IPS-NIHi11 (cell line): ENCODE measurements at regions not wholly inside any gene's neighbourhood (a gene's known extent, or its start where the extent isn't known, plus 50 kb on each side); places are given as distances from the start of the nearest gene placed in this dataset.

Source experiments
- DNase-seq: peaks from one replicate; pipeline ENCODE4 v3.0.0; 2012; ENCODE audit warnings: mixed read lengths, low spot score

DNA sequence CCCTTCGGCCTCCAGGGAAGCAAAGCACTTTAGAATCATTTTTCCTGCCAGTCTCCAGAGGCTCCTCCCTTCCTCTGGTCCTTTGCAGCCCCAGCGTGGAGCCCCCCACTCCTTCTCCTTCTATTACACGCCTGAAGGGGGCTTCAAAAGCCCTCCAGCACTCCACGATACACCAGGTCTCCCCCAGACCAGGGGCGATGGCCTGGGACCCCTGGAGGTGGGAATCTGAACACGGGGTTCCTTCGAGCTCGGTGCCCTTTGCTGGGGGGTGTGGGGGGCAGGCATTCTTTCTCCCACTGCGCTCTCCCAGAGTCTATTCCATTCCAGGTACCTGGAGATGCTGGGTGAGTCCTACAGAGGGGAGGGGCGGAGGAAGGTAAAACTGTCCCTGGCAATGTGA is 97.6 kb downstream of the HMX1 start:
- no peak for DNase-seq

DNA sequence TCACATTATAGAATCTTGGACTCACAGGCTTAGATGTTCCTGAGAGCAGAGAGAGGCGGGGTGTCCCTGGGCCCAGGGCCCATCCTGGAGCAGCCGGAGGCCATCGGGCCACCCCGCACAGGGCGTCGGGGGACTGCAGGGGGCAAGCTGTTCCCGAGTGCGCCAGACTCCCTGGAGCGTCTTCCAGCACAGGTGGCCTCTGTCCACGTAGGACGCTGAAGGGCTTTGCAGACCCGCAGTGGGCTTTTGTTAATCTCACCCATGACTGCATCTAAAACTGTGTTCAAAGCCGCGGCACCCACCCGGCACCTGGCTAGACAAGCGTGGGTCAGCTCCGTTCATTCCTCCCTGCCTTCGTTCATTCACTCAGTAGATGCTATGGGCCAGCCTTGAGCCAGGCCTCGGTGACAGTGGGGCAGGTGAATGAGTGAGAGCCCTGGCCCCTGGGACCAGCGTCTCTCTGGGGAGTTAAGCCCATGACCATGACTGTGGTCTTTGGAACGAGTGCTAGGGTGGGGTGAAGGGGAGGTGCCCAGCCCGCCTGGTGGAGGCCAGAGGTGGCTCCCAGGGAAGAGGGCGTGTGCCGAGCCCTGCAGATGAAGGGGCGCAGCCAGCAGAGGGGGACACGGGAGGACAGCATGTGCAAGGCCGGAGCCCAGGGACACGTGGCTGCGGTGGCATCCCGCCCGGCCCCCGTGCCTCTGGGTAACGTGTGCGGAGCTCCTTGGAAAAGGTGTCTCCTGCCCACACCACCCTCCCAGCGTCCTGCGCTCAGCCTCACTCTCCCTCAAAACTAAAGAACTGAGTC is 98.3 kb downstream of the HMX1 start:
- DNase-seq, result no peak

DNA sequence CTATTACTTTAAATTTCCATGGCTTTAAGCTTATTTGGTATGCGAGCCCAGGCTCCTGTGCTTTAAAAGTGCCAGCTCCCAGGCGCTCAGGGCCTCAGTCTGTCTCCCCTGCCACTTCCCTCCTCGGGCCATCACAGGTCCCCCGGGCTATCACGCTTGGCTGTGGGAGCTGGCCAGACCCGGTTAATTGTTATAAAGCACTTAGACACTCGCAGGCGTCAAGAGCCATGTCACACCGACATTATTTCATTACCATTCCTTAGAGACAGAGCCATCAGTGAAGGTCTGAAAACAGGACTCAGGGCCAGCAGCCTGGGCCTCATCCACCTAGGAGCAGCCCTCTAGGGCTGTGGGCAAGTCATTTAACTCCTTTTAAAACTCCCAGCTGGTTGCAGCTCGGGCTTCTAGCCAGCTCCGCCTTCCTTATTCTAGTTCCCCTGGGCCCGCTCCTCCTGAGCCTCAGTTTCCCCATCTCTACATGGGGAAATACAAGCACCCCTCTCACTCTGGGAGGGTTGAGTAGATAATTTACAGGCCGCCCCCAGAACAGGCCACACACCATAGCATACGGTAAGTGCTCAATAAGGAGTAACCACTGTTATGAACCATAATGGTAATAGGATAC is 99.0 kb downstream of the HMX1 start:
- no peak for DNase-seq

DNA sequence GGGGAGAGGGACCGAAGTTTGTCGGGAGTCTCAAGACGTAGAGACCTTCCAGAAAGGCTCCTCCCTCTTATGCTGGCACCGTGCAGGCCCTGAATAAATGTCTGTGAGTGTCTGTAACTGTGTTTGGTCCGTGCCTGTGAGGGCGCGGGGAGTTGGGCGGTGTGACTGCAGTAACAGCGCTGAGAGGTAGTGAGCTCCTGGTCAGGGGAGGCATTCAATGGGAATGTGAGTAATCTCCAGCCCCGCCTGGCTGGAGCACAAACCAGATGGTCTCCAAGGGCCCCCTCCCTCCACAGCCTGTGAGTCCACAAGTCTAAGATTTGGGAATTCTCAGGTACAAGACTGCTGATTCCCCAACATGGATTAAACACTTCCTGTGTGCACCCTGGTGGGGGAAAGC is 100.0 kb downstream of the HMX1 start:
- DNase-seq, result no peak

DNA sequence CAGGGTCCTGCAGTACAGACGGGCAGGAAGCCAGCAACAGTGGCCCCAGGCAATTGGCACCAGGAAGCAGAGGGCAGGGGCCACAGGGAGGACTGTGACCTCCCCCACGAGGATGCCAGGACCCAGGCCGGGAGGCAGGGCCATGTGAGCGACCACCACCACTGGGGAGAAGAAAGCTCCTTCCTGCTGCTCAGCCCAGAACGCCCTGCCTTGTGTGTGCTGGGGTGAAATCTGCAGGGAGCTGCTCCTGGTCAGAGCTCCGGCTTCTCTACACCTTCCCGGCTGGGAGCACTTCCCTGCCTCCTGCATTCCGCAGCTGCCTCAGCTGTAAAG is 100.4 kb downstream of the HMX1 start:
- DNase-seq, result no peak

DNA sequence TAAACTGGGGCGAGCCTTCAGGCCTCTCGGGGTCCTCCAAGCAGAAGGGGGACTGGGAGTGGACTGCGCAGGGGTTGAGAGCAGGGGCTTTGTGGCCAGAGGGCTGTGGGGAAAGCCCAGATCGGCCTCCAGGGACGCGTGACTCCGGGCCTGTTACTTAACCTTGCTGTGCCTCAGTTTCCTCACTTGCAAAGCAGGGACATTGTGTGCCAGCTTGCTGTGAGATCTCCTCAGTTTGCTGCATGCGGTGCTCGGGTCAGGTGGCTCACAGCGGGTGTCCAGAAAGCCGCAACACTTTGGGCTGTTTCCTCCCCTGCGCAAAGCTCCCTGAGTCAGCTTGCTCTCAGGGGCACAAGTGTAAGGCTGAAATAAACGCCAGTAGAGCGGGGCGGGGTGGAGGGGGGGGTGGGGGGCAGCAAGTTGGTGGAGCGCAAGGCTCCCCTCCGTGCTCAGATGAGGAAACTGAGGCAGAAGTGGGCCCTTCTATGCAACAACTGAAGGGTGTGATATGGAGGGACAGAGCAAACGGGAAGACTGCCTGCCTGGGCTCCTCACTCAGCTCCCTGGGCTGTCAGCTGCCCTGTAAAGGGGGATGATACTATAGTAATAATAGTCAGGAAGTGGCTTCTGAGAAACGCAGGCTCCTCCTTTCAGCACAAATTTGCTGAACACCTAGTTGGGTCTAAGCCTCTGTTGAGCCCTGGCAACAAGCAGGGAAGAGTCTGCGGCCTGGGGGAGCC is 101.0 kb downstream of the HMX1 start:
- no peak for DNase-seq

DNA sequence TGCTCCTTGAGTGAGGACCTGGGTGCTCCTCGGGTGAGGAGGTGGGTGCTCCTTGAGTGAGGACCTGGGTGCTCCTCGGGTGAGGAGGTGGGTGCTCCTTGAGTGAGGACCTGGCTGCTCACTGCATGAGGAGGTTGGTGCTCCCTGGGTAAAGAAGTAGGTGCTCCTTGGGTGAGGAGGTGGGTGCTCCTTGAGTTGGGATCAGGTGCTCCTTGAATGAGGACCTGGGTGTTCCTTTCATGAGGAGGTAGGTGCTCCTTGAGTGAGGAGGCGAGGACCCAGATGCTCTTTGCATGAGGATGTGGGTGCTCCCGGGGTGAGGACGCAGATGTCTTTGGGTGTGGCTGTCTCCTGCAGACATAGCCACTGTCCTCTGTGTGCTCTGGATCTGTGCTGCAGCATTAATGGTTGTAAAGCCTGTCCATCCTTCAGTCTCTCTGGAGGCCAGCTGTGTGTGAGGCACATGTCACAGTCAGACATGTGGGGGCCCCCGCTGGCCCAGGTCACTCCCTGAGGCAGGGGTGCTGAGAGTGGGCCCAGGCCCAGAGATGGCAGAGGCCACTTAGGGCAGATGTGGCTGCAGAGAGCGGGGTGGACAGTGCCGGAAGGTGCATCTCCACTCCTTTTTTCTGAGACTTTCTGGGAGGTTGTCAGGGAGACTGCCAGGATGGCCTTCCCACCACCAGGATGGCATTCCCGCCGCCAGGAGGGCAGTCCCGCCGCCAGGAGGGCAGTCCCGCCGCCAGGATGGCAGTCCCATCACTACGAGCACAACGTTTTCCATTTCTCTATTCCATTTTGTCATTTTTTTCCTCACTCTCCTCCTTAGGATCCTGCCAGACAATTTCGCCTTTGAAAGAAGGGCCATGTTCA is 101.8 kb downstream of the HMX1 start:
- DNase-seq, result no peak

DNA sequence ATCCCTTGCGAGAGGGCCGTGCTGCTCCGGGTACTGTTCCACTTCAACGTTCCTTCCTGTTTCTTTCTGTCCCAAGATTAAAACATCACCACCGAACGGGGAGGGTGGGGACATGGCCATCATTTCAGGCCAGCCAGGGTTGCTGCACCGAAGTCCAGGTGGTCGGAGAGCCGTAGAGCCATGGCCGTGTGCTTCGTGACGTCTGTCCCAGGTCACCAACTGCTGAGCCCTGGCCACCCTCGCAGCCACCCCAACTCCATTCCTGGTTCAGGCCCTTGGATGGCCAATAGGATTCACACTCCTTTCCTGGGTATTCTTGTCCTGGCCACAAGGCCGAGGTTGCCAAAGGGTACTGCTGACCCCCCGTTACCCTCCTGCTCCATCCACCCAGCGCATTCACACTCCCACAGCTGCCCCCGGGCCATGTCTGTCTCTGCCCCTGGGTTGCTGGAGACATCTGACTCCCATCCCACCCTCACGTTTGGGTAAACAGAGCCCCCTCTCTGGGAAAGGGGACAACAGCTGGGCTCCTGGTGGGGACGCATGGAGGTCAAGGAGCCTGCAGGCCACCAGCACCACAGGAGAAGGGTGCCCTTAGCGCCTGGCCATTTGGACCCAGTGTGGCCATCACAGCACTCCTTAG is 103.2 kb downstream of the HMX1 start:
- no peak for DNase-seq

DNA sequence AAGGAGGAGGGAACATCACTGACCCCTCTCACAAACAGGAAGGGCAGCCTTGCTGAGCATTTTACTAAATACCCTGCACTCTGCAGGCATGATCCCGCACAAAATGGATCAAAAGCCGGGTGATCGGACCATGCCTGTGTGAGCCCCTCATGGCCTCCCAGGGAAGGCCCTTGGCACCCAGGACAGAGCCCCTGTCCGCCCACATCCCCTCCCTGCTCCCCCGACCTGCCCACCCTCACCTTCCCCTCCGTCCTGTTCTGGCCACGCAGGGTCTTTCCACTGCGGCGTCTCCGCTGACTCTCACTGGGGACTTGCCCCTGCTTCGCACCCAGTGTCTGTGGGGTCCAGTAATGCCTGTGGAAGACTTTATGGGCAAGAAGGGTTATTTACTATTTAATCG is 105.0 kb downstream of the HMX1 start:
- no peak for DNase-seq

DNA sequence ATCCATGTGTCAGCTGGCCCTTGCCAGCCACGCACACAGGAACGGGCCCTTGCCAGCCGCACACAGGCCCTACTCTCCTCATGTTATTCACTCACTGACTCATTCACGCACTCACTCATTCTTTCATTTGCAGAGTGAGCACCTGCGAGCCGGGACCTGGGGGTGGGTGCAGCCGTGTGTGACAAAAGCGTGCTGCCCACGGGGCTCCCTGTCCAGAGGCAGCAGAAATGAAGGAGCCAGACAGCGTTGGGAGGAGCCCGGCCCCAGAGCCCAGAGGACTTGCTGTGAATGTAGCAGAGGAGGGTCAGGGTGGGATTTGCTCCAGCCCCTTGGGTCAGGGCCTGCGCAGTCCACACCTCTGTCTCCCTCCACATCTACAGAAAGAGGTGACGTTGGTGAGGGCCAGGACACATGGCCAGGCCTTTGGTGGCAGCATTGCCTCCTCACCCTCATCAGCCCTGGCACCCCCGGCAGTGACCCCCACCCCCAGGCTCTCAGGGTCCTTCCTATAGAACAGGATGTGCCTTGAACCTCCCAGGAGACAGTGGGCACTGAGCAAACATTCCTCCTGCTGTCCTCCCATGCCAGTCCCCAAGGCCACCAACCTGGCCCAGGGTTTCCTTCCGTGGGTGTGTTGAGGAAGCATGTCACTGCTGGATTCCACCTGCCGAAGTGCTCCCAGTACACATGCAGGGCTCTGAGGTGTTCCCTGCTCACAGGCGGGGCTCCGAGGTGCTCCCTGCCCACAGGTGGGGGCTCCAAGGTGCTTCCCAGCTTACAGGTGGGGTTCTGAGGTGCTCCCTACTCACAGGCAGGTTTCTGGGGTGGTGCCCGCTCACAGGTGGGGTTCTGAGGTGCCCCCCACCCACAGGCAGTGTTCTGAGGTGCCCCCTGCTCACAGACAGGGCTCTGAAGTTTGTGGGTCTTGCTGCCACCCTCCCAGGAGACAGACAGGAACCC is 105.7 kb downstream of the HMX1 start:
- no peak for DNase-seq

DNA sequence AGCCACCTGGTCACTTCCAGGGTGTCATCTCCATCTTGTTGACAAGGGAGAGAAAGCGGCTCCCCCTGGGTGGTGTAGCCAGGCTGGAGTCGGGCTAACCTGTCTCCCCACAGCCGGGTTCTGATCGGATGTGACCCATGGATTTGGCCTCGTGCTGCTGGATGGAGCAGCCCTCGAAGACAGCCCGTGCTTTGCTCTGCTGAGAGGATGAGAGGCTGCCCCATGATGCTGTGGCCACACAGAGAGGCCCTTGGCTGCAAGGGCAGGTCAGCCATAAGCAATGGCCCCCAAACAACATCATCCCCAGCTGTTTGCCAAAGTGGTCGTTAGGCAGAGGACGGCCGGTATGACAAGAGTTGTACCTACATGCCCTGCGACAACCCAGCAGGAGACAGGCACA is 106.6 kb downstream of the HMX1 start:
- DNase-seq, result no peak

DNA sequence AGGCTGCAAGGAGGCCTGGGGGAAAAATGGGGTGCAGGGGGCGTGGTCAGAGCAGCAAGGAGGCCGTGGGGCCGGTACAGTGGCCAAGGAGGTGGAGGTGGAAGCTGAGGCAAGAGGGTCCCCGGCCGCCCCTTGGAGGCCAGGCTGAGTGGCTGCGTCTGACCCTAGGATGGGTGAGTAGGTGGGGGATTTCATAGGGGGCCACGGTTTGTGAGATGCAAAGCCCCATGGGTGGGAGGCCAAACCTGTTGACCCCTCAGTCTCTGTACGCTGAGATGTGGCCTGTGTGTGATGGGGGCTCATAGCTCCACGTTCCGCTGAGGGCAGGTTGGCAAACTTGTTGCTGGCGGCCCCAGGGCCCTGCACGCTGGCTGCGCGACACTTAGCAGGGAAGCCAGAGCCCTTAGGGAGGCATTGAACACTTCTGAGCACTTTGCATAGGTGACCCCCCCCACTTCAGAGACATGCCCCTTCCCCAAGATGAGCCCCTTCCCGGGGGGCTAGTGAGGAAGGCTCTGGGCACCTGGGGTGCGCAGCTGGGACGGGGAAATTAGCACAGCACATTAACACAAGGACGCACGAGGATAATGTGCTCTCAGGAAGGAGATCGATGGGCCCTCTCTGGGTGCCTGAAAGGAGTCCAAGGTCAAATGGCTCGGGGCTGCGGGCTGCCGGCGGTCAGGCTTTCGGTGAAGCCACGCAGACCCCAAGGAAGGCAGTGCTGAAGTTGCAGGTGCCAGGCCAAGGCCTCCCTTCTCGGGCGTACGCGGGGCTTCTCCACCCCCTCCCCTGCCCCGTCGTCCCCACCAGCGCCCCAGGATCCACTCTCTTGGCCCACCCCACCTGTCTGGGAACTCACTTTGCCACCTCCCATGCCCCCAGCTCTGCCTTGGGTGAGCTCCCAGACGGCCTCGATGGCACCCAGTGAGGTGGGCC is 107.4 kb downstream of the HMX1 start:
- DNase-seq, result no peak

DNA sequence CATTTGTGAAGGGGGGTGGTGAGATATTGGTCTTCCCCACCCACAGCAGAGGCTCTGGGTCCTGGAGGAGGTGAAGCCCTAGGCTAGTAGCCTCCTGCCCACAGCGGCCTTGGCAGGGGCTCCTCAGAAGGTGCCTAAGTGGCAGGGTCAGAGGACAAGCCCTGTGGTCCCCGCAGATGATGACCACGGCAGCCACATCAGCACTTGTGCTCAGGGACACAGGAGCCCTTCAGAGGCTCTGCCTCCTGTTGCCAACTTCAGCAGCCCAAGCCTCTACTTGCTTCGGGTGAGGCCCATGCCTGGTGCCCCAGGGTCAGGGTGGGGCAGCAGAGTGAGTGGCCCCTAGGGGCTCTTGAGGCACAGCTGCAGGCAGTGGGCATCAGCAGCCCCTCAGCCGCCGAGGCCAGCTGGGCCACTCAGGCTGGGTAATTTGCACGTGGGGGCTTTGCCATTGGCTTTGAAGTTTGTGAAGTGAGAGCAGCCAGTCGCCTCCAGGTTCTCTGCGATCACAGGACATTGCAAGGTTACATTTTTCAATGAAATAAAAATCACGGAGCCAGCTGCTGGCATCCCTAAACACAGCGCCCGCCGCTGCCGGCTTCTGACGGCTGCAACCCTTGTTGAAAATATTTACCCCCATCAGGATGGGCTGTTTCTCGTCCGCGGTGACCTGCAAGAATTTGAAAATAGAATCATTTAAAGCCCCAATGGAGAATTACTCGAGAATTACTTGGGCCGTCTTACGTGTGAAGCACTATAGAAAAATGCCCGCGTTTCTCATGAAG is 108.5 kb downstream of the HMX1 start:
- no peak for DNase-seq

DNA sequence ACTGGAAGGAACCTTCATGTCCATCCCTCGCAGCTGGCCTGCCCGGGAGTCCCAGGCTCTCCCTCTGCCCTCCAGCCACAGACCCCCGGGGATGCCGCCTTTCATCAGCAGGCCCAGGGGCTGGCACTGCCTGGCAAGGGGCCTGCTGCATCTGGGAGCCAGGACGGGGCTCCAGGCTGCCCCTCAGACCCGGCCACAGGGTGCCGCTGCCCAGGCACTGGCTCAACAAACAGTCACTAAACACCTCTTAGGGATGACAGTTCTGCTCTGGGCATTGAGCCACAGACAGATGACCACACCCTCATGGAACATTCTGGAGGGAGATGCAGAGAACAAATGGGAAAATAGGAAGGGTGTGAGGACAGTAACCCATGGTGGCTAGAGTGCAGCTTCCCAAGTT is 109.3 kb downstream of the HMX1 start:
- no peak for DNase-seq

DNA sequence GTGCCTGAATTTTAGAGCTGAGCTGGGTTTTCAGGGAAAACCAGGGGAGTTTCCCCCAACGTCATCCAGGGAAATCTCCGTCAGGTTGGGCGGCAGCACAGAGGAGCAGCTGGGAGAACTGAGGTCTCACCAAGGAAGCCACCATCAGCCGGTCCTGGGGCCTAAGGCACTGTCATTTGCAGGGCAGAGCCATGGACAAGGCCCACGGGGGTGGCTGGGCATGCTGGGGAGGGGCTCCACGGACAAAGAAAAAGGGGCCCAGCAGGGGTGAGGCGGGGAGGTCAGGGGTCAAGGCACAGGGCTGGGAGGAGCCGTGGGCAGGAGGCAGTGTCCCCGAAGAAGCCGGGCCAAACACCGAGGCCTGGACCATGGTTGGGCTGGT is 109.8 kb downstream of the HMX1 start:
- DNase-seq, result no peak

DNA sequence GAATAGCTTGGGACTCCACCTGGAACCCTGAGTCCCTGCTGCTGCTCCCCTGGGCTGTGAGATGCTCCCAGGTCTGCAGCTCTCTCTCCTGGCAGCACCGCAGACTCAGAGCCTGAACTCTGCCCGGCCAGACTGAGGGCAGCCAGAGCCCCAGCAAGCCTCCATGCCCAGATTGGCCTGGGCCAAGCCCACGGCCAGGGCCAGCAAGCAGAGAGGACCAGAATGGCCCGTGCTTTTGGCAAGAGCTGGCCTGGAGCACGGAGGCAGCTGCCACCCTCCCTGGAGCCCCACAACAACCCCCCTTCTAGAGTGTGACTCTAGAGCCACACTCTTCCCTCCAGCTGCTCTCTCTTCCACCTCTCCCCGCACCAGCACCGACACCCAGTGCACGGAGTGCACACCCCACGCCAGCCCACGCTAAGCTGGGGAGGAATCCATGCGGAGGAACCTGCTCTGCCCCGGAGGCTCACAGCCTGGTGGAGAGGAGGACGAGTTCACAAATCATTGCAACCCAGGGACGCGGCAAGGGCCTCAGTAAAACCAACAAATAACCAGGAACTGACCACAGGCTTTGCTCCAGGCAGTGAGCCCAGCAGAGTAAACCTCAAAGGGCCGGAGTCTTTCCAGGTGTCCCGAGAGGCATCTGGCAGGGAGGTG is 110.3 kb downstream of the HMX1 start:
- no peak for DNase-seq

DNA sequence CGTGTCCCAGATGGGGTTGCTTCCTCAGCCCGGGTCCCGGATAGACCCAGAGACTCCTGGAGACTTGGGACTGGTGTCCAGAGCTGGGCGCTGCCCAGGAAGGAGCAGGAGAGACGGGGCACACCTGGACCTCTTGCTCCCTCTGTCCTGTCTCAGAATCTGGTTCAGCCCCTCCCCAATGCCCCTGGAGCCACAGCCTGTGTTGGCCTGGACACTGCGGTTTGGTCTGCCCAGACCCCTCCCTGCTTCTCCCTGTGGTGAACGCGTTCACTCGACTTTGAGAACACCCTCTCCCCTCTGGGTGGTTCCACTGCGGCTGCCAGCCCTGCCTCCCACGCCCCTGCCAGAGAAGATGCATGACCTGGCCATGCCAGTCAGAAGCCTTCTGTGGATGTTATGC is 111.1 kb downstream of the HMX1 start:
- DNase-seq, result no peak

DNA sequence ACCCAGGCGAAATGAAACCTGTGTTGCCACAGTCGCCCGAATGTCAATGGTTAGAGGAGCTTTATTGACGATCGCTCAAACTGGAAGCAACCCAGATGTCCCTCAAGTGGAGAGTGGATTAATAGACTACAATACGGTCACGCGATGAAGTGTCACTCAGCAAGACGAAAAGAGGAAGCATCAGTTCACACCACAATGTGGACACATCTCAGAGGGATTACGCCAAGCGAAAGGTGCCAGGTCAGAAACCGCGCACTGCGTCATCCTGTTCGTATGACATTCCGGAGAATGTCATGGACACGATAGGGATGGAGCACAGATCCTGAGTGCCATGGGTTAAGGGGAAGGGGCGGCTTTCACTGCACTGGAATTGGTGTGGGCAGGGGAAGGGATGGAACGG is 111.7 kb downstream of the HMX1 start:
- no peak for DNase-seq
